ENCODE measurements at regions not wholly inside any gene's neighbourhood (a gene's known extent, or its start where the extent isn't known, plus 50 kb on each side); places are given as distances from the start of the nearest gene placed in this dataset.

DNA sequence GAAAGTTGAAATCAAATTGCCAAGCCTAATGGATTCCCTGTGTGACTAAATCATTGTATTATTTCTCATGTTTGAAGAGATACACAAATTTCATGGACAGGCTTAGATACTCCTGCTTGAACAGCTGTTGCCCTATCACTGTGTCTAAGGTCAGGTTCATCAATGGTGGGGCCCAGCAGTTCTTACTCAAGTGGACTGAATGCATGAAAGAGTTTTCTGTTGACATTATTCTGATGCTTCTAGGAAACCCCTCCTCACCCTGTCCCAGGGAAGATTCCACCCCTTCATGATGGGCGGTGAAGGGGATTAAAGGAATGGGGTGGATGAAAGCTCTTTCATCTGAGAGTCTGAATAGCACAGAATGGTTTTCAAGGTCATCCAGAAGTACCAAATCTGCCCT lies 148.8 kb downstream of the INO80D start:
- no peak for DNase-seq (ENCODE audit: low read depth in 2 of 2)

DNA sequence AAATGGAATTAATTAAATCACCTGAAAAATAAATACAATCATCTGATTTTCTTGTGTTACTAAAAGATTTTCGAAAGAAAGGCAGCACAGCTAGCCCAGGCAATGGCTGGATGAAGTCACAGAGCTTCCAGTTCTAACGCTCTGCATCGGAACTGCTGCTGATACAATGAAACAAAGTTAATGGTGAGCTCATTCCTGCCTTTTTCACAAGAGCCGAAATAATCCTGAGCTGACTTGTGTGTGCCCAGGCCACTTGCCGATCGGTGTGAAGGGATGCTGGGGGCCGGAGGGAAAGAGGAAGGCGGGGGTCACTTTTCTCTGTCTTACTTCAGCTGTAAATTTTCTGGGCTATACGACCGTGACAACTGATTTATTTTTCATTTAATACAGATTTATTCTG lies 149.5 kb downstream of the INO80D start:
- DNase-seq (ENCODE audit: low read depth in 2 of 2) = no peak

DNA sequence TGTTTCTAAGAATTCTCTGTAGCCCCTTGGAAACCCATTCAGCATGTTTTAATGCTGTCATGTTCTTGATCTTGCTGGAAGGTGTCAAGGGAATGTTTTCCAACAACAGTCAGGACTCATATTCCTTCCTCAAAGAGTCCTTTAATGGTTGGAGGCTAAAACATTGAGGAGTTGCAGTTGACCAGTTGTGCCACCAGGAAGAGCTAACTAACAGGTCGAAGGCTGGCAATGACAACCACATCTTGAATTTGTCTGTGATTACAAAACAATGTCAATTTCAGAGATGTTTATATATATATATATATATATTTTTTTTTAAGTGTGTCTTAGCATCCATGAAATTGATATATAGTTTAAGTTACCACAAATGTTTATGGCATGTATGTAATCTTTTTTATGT lies 151.5 kb downstream of the INO80D start:
- no peak for DNase-seq (ENCODE audit: low read depth in 2 of 2)

- no peak for DNase-seq (ENCODE audit: low read depth in 2 of 2)
Measured at GRCh38 chr2:205932861-205933260, 153.1 kb downstream of the INO80D start.

GRCh38 chr2:205931388-205931787 lies 154.6 kb downstream of the INO80D start:
- DNase-seq (ENCODE audit: low read depth in 2 of 2) = no peak

DNA sequence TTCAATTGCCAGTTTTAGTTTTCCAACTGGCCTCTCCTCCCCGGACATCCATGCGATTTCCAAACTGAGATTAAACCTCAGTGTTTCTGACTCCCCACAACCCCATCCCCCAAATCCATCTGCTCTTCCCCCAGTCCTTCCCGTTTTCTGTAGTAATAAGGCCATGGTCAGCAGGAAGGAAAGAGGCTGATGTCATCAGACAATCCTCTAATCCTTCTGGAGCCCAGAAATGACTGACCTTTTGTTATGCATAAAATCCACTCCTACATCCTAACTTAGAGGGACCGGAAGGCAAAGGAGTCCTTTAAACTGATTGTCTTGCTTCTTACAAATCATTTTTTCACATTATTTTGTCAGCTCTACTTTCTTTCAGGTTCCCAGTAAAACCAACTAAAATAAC lies 155.8 kb downstream of the INO80D start:
- no peak for DNase-seq (ENCODE audit: low read depth in 2 of 2)

DNA sequence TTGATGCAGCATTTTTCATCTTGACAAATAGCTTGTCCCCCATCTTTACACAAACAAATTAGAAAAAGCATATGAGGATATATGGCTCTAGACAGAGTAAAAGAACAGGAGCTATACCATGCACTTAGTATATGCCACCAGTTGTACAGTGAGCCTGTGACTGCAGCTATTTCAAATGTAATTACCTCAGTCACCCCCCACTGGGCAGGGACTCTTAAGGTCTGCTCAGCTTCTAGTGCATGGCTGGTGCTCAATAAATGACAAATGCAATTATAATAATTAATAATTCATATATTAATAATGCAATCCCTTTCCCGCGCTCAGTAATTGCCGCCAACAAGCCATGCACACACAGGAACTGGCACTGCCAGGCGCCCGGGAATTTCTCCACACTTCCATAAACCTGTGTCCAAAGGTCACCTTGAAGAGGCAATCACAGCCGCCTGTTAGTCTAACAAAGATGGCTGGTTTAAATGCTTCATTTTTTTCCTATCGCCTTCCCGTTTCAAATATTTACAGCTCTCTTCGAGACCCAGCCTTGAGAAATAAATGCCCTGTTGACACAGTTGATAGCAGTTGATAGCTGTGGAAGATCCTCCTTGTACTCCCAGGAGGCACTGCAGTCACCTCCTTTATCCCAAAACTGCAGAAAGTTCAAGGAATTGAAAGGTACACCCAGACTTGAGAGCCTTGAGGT lies 156.6 kb downstream of the INO80D start:
- DNase-seq (ENCODE audit: low read depth in 2 of 2) = no peak

- DNase-seq (ENCODE audit: low read depth in 2 of 2) = peak; percentile 70 to 74
Measured at GRCh38 chr2:205925373-205926337, 160.3 kb downstream of the INO80D start.

GRCh38 chr2:205924676-205925075 lies 161.3 kb downstream of the INO80D start:
- no peak for DNase-seq (ENCODE audit: low read depth in 2 of 2)

- DNase-seq (ENCODE audit: low read depth in 2 of 2) = no peak
Measured at GRCh38 chr2:205915130-205915524, 170.8 kb downstream of the INO80D start.

DNA sequence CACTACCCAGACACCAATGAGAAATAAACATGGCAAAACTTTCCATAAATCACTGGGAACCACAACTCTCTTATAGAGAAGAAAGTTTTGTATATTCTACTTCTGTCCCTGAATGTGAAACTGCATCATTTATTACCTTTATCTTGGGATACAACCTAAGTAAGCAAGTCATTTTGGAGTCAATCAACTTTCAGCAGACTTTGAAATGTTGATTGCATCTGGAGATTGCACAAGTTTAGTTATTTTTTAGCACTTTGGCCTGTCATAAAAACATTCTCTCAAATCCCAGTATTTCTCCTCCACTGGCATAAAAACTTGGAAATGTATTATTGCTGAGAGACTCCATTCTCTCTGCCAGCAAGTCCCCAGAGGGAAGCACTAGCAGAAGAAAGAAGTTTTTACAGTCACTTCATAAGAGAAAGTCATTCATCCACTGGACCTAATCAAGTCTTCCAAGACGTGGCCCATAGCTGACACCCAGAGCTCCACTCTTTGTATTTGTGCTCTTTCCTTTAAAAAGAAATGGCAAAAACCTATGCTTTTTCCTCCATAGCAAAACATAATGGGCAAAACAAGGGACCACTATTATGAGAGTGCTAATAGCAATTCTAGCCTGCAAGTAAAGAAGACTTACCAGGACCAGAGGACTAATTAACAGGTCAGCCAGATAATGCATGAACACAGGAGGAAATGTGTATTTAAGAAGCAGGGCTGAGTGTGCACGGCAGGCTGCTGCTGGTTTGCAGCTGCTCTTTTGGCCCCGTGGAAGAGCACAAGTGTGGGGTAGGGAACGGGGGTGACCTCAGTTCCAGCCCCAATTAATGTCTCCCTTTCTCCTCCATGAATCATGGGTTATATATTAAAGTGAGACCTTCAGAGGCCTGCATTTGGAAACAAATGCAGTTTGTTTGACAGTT lies 171.5 kb downstream of the INO80D start:
- DNase-seq (ENCODE audit: low read depth in 2 of 2) = no peak

DNA sequence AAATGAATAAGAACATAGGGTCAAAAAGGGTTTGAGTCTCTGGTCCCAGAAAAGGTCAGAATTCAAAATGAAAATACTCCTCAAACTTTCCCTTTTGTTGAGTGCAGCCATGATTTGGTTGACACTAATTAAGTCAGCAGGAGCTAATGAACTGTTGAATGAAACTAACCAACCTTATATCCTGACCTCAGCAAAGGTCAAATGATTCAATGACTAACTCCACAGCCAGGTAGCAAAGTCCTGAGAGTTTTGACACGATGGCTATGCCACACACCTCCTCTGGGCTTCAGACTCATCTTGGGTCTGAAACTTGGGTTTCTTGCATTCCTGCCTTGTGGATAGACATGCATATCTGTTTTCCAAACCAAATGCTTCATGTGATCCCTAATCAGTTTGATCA lies 172.3 kb downstream of the INO80D start:
- DNase-seq (ENCODE audit: low read depth in 2 of 2) = no peak

DNA sequence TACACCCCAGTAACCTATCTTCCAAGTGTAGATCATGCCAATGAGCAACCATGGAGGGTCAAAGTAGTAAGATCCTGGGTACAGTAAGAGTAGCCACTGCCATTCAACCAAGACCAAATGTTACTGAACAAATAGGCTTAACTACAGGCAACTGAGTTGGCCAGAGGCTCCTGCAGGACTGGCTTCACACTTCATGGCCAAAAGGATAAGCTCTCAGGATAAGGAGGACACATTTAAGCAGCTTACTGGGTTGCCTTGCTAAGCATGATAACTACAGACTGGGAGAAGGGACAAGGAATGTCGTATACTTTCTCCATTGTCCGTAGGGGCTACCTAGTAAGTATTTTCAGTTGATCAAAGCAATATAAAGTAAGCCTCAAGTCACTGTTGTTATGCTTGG lies 174.7 kb downstream of the INO80D start:
- DNase-seq (ENCODE audit: low read depth in 2 of 2) = no peak

DNA sequence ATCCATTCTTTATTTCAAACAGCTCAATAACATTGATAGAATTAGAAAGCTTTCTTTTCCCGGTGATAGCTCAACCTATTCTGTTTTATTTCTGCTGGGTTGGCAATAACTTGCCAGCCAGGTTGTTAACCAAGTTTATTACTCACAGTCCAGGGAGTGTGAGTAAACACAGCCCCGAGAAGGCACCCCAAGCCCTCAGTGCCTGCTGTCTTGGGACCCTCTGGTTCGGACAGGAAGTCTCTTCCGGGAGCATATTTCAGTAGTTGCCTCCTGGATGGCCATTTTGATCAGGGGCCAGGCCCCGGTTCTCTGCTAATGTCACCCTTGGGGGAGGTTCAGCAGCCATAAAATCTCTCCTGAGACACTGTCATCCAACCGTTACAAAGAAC lies 176.8 kb downstream of the INO80D start:
- DNase-seq (ENCODE audit: low read depth in 2 of 2) = no peak

- no peak for DNase-seq (ENCODE audit: low read depth in 2 of 2)
Measured at GRCh38 chr2:205908212-205909183, 177.5 kb downstream of the INO80D start.

DNA sequence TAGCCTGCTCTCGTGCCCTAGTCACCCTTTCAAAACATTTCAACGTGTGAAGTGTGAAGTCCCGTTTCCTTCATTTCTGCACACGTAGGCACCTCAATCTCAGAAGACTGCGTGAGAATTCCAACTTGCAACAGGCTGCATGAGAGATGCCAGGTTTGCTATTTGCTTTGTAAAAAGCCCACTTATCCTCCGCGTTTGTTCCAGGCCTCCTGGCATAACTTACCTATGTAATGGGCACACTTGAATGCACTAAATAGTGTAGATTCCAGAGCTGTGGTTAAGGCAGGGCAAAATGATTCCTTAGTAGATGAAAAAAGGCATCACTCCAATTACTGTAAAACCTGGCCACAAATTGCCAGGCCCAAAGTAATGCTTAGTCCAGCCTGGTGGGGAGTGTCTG lies 179.6 kb downstream of the INO80D start:
- no peak for DNase-seq (ENCODE audit: low read depth in 2 of 2)

GRCh38 chr2:205905576-205905975 lies 180.4 kb downstream of the INO80D start:
- DNase-seq (ENCODE audit: low read depth in 2 of 2) = no peak

DNA sequence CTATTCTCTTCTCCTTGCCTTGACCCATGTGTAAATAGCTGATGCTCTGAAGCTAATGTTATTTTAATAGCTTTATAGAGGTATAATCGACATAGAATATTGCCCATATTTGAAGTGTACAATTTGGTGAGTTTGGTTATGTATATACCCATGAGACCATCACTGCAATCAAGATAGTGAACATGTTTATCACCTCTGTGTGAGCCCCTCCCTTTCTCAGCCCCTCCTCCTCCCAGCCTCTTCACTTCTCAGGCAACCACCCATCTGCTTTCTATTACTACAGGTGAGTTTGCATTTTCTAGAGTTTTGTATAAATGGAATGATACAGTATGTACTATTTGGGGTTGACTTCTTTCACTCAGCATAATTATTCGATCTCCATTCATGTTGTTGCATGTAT lies 181.1 kb downstream of the INO80D start:
- DNase-seq (ENCODE audit: low read depth in 2 of 2) = no peak

DNA sequence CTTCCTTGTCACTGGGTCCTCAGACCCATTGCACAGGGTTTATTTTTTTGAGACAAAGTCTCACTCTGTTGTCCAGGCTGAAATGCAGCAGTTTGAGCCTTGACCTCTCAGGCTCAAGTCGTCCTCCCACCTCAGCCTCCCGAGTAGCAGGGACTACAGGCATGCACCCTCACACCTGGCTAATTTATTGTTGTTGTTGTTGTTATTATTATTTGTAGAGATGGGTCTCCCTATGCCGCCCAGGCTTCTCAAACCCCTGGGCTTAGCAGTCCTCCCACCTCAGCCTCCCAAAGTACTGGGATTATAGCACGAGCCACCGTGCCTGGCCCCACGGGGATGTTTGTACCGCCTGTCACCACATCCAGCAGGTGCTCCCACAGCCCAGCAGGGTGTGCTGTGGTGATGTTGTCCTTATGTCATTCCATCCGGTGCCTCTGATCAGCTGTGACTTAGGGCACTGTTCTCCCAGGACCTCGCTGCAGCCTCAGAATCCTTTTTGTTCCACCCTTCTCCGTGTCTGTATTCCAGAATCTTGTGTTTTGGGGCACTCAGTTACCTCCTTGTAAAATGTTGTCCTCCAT lies 182.3 kb downstream of the INO80D start:
- no peak for DNase-seq (ENCODE audit: low read depth in 2 of 2)

DNA sequence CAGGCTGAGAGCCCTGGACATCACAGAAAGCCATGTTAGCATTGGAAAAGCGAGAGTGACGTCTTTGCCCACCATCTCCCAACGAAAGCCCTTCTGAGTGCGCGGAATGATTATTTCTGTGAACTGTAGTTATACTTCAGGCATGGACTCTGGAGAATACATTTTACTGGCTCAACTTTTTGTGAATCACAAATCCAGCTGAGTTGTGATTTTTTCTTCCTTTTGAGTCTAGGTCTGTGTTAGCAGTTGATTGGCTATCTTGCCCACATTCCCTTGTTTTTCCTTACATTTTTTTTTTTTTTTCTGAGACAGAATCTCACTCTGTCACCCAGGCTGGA lies 183.1 kb downstream of the INO80D start:
- DNase-seq (ENCODE audit: low read depth in 2 of 2) = no peak

Measured in stimulated activated CD4-positive, alpha-beta T cell treated with anti-CD3 and anti-CD28 coated beads, Interleukin-4, amount 100 ng/mL, for 48 hours (primary cell).